ENCODE measurements at regions not wholly inside any gene's neighbourhood (a gene's known extent, or its start where the extent isn't known, plus 50 kb on each side); places are given as distances from the start of the nearest gene placed in this dataset.

DNA sequence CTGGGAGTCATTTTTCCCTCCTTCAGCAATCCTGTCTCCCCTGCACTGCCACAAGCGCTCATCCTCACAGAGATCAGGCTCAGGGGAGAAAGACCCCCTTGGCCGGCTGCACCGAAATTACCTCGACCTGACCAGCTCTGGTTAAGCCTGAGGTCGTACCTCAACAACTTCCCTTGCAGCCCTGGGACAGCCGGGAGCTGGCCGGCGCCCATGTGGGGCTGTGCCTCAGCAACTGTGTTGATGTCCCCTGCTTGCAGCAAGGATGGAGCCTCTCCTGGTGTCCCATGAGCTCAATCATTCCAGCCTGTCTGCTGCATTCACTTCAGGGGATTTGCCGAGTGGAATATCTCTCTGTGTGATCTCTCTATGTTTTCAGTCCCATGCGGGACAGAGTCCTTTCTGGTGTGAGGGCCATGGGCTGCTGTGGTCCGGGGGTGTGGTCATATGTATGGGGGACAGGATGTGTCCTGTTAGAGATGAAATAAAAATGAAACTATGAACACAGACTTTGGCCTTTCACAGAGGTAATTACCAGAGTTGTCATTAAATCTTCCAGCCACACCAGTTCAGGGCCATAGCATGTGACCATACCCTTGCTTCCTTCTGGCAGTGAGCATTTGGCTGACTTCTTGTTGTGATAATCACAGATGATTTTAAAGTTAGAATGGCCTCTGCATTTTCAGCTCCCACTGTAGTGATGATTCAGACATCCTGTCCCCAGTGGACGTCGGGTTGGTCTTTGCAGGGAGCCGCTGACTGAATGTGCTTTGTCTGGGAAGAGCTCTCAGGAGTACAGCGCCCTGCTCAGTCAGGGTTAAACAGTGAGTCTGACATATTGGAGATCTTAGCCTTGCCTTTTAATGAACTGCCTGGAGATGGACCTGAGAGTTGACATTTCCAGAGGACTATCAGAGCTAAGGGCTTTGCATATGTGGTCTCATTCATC is 405.9 kb downstream of the AACS start:
- Mint-ChIP-seq H3K4me3 (no peak overlapping the region), H3K4me1 (no peaks in the 10 kb centered on the region), H3K36me3 (no peaks in the 10 kb centered on the region), H3K9me3 (no peaks in the 10 kb centered on the region), H3K27me3 (peaks cover 3% of the 10 kb centered on the region), H3K27ac (no peak overlapping the region)

DNA sequence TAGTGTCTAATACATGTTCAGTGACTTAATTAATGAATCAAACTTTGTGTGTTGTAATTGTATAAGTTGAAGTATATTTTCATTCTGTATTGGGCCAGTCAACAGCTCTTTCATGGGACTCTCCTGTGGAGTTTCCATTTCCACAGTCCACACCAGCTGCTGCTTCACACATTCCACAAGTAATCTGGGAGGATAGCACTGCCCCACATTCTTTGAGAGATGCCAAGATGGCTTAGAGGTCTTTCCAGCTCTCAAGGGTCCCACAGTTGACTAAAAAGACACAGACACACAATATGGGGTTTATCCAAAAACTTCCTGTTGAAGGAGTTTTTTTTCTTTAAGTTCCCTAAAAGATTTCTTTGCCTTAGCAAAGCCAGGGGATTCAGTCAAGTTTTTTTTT is 408.3 kb downstream of the AACS start:
- no peaks in the 10 kb centered on the region for H3K9me3 Mint-ChIP-seq
- H3K4me1 Mint-ChIP-seq, result no peaks in the 10 kb centered on the region
- H3K27me3 Mint-ChIP-seq, result peaks cover 10% of the 10 kb centered on the region
- H3K4me3 Mint-ChIP-seq, result no peak overlapping the region
- H3K27ac Mint-ChIP-seq, result no peak overlapping the region
- no peaks in the 10 kb centered on the region for H3K36me3 Mint-ChIP-seq

DNA sequence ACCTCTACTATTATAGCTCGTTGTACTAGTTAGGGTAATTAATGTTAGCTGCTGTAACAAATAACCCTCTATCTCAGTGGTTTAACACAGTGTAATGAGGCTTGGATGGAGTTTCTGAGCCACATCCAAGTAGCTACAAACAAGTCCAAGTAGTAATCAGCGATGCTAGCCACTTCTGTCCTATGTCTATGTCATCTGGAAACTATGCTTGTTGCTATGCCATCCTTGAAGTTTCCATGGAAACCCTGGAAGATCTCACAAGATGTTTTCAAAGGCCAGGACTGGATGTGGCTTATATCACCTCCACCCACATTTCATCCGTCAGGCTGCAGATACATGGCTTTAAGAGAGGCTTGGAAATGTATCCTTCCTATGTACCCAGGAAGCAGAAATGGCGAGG is 422.1 kb downstream of the AACS start:
- H3K36me3 Mint-ChIP-seq, result no peaks in the 10 kb centered on the region
- no peak overlapping the region for H3K4me3 Mint-ChIP-seq
- no peaks in the 10 kb centered on the region for H3K4me1 Mint-ChIP-seq
- H3K27ac Mint-ChIP-seq, result no peak overlapping the region
- no peaks in the 10 kb centered on the region for H3K27me3 Mint-ChIP-seq
- peaks cover 4% of the 10 kb centered on the region for H3K9me3 Mint-ChIP-seq

DNA sequence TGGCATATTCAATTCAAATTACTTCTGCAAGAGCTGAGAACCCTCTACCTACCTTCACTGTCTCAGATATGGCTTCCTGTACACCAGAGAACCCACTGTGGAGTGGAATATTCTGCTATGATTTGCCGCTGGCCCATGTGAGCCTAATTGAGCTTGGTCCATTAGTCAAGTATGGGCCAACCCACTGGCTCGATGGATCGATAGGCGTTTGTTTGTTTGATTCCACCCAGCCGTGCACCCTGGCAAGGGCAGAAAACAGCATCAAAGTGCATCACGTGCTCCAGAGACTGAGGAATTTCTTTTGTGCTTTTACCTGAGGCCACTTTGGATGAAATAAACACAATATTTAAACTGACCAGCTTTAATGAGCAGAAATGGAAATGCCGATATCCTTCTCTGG is 426.3 kb downstream of the AACS start:
- peaks cover 10% of the 10 kb centered on the region for H3K9me3 Mint-ChIP-seq
- H3K36me3 Mint-ChIP-seq, result peaks cover 2% of the 10 kb centered on the region
- H3K4me3 Mint-ChIP-seq, result no peak overlapping the region
- H3K4me1 Mint-ChIP-seq, result no peaks in the 10 kb centered on the region
- no peak overlapping the region for H3K27ac Mint-ChIP-seq
- no peaks in the 10 kb centered on the region for H3K27me3 Mint-ChIP-seq

DNA sequence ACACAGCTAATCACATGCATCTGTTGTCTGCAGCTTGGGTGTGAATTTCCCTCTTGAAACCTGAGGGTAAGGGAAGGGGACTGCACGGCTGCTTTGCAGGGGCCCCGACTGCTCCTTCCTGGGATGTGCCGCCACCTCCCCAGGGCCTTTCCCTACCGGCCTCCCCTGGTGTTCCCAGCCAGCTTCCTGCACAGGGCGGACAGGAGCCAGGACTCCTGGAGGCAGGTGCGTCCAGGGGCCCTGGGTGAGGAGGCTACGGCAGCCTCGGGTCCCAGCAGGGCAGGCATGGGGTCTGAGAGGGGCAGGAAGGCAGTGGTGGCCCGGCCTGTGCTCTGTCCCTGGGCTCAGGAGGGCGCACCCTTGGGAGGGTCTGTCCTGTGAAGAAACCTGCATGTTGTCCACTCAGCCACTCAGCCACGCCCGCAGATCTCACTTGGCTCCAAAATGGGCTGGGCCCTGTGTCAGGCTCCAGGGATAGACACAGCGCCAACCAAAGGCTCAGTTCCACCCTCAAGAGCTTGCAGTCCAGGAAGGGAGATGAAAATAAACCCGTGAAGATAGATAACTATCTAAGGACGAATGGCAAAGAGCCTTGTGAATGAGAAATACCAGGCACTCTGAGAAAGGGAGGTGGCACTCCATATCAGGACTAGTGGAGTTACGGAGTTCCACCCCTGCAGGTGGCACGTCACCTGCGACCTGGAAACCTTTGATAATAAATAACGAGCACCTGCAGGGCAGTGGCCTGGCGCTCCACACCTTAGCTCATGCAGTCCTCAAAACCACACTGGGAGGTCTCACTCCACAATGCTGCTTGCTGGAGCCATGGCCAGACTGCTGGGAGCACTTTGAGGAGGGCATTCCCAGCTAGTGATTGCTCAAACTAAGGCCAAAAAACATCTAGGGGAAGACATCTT is 427.4 kb downstream of the AACS start:
- Mint-ChIP-seq H3K4me3 (no peak overlapping the region), H3K9me3 (peaks cover 10% of the 10 kb centered on the region), H3K27ac (no peak overlapping the region), H3K27me3 (no peaks in the 10 kb centered on the region), H3K4me1 (no peaks in the 10 kb centered on the region), H3K36me3 (peaks cover 2% of the 10 kb centered on the region)

DNA sequence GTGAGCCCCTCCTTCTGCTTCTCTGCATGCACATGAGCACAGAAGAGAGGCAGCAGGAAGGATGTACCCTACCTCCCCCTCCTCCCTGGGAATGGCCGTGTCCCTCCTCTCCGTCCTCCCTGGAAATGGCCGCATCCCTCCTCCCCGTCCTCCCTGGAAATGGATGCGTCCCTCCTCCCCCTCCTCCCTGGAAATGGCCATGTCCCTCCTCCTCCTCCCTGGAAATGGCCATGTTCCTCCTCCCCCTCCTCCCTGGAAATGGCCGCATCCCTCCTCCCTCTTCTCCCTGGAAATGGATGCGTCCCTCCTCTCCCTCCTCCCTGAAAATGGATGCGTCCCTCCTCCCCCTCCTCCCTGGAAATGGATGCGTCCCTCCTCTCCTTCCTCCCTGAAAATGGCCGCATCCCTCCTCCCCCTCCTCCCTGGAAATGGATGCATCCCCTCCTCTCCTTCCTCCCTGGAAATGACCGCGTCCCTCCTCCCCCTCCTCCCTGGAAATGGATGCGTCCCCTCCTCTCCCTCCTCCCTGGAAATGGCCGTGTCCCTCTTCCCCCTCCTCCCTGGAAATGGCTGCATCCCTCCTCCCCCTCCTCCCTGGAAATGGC is 428.6 kb downstream of the AACS start:
- no peaks in the 10 kb centered on the region for H3K27me3 Mint-ChIP-seq
- H3K27ac Mint-ChIP-seq, result no peak overlapping the region
- H3K36me3 Mint-ChIP-seq, result peaks cover 2% of the 10 kb centered on the region
- no peak overlapping the region for H3K4me3 Mint-ChIP-seq
- H3K4me1 Mint-ChIP-seq, result no peaks in the 10 kb centered on the region
- peaks cover 5% of the 10 kb centered on the region for H3K9me3 Mint-ChIP-seq

DNA sequence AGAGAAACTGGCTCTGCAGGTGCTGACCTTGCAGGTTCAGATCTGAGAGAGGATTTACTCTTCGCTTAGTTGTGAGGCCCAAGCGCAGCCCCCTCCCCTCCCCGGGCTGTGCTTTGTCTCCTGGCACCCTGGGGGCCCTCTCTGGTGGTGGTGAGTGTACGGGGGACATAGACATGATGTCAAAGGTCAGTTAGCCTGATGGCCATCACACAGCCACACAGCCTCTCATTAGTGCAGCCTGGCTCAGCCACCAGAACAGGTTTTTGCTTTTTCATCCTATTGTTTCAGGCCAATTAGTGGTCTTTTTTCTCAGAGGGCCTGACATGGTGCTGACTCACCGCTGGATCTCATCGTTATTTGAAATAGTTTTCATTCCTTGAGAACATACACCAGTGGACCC is 437.9 kb downstream of the AACS start:
- no peaks in the 10 kb centered on the region for H3K27me3 Mint-ChIP-seq
- no peaks in the 10 kb centered on the region for H3K36me3 Mint-ChIP-seq
- no peak overlapping the region for H3K27ac Mint-ChIP-seq
- no peaks in the 10 kb centered on the region for H3K4me1 Mint-ChIP-seq
- no peaks in the 10 kb centered on the region for H3K9me3 Mint-ChIP-seq
- H3K4me3 Mint-ChIP-seq, result no peak overlapping the region

DNA sequence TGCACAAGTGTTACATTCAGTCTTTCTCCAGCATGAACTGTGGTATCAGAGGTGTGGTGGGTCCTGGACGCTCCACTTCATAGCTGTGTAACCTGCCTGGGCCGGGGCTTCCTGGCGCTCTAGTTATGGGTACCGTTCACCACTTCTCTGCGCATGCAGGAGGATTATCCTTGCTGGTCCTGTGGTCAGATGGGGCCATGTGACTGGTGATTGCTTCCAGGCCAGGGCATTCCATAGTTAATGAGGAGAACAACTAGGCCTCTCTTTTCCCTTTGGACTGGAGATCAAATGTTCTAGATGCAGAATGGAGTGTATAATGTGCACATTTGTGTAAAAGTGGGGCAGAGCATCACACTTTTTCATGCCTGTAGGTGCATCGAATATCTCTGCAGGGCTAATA is 444.0 kb downstream of the AACS start:
- H3K27me3 Mint-ChIP-seq, result no peaks in the 10 kb centered on the region
- H3K4me3 Mint-ChIP-seq, result no peak overlapping the region
- H3K9me3 Mint-ChIP-seq, result no peaks in the 10 kb centered on the region
- H3K4me1 Mint-ChIP-seq, result no peaks in the 10 kb centered on the region
- H3K27ac Mint-ChIP-seq, result no peak overlapping the region
- H3K36me3 Mint-ChIP-seq, result no peaks in the 10 kb centered on the region

DNA sequence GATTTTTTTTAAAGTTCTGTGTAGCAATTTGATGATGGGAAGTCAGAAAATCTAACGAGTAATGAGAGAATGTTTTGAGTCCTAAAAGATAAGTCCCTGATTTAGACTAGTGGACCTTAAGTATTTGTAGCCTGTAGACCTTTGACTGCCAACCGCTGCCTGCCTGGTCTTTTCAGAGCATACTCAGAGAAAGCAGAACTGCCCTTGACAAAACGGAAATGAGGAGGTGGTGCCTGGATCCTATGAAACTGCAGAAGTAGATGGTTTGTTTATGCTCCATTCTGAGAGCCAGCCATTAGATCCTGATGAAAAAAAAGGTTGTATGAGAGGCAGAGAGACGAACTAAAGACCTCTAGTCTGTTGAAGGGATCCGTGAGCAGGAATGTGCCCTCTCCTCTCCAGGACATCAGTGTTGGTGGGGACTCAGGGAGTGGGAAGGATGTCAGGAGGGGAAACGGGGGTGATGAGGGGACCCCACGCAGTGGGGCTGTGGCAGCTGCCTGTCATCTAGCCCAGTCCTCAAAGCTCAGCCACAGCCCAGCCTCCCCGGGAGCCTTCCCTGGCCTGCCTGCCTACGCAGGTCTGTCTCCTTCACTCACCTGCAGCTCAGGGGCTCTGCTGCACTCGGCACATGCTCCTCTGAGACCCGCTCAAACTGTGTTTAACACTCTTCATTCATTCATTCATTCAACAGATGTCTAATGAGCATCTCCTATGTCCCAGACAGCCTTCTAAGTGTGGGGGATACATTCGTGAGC is 447.5 kb downstream of the AACS start:
- no peak overlapping the region for H3K4me3 Mint-ChIP-seq
- no peaks in the 10 kb centered on the region for H3K36me3 Mint-ChIP-seq
- no peaks in the 10 kb centered on the region for H3K4me1 Mint-ChIP-seq
- no peaks in the 10 kb centered on the region for H3K9me3 Mint-ChIP-seq
- no peaks in the 10 kb centered on the region for H3K27me3 Mint-ChIP-seq
- no peak overlapping the region for H3K27ac Mint-ChIP-seq

DNA sequence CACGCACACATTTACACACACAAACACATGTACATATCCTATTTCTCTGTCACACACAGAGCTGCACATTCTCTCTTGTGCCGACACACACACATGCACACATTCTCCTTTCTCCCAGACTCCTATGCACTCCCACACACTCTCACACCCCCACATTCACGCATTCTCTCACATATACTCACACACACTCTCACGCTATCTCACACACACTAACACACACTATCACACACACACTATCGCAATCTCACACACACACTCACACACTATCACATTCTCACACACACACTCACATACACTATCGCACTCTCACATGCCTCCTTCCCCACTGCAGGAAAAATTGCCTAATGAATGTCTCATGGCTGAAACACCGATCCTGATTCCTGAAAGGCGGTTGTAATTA is 450.7 kb downstream of the AACS start:
- no peak overlapping the region for H3K4me3 Mint-ChIP-seq
- no peaks in the 10 kb centered on the region for H3K4me1 Mint-ChIP-seq
- H3K36me3 Mint-ChIP-seq, result no peaks in the 10 kb centered on the region
- no peaks in the 10 kb centered on the region for H3K9me3 Mint-ChIP-seq
- H3K27me3 Mint-ChIP-seq, result no peaks in the 10 kb centered on the region
- no peak overlapping the region for H3K27ac Mint-ChIP-seq

DNA sequence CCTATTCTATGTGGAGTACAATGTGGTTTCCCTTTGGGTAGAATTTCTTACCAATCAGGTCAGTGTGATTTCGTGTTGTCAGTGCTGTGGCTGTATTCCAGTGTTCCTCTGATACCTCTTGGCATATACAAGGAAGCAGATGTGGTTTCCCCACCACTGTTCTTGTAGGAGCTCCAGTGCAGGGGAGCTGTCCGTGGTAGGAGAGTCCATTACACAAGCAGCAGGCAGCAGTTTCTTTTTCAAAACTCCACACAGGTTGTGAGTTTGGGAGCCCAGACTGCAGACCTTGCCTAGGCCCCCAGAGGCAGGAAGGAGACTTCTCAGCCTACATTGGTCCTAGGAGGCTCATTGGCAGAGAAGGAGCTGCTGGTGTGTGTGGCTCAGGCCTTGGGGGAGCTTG is 452.8 kb downstream of the AACS start:
- peaks cover 5% of the 10 kb centered on the region for H3K9me3 Mint-ChIP-seq

DNA sequence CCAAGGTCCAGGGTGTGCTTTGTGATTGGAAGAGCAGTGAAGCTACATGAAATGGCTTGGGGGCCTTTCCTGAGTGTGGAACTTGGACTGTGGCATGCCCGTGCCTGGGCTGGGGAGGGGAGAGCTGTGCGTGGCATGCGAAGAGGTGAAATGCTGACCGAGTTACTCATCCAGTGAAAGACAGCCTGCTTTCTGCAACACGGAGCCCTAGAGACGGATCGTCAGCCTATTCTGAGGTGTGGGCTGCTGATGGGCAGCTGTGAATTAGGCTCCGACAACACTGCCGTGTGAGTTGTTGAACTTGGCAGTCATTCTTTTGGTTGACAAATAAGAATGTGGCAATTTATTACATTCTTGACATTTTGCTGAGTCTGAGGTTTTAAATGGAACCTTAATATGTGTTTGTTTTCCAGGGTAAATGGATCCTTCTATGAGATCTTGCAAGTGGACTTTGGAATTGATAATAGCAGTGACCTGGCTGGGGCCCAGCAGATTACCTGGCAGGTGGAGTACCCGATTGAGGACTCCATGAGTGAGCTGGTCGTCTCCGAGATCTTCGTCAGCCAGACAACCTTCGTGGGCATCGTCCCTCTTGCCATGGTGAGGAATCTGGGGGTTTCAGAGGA is 453.9 kb downstream of the AACS start:
- H3K27me3 Mint-ChIP-seq, result no peaks in the 10 kb centered on the region
- no peak overlapping the region for H3K4me3 Mint-ChIP-seq
- no peaks in the 10 kb centered on the region for H3K36me3 Mint-ChIP-seq
- no peak overlapping the region for H3K27ac Mint-ChIP-seq
- peaks cover 5% of the 10 kb centered on the region for H3K9me3 Mint-ChIP-seq
- H3K4me1 Mint-ChIP-seq, result no peaks in the 10 kb centered on the region

More for the DNA sequence above, 452.8 kb downstream of the AACS start:
- H3K4me3 Mint-ChIP-seq, result no peak overlapping the region
- no peaks in the 10 kb centered on the region for H3K36me3 Mint-ChIP-seq
- no peaks in the 10 kb centered on the region for H3K27me3 Mint-ChIP-seq
- H3K27ac Mint-ChIP-seq, result no peak overlapping the region
- H3K4me1 Mint-ChIP-seq, result no peaks in the 10 kb centered on the region

DNA sequence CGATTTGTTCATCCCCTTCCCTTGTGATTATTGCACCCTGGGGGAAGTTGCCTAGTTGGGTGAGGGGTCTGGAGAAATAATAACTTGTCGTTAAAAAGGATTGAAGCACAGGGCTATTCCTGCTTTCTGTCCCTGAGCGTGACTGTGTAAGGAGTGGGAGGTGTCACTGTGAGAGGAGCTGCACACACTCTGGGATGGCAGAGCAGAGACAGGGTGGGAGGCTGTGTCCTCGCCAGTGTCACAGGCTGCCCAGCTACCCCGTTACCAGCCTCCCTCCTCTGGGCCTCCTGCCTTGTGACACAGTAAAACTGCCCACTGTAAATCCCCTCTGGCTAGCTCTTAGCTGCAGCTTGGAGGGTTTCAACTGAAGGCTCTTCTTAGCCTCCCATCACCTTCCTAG is 460.6 kb downstream of the AACS start:
- Mint-ChIP-seq H3K4me1 (no peaks in the 10 kb centered on the region), H3K4me3 (no peak overlapping the region), H3K27ac (no peak overlapping the region), H3K27me3 (peaks cover 4% of the 10 kb centered on the region), H3K36me3 (no peaks in the 10 kb centered on the region), H3K9me3 (peaks cover 5% of the 10 kb centered on the region)

DNA sequence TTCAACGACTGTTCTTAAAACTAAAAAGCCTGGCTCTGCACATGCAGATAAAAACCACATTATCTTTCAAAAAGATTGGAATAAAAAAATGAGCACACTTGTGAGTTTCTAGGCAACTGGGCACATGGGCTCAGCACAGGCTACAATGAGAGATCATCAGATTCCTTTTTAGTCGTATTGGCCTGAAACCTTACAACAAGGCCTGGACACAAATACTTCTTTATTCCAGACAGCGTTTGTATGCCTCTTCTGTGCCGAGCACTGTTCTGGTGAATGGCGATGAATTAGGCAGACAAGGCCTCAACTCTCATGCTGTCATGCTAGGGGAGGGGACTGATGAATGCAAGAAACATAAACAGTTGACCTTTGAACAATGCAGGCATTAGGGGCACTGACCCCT is 463.0 kb downstream of the AACS start:
- no peaks in the 10 kb centered on the region for H3K36me3 Mint-ChIP-seq
- no peak overlapping the region for H3K27ac Mint-ChIP-seq
- H3K27me3 Mint-ChIP-seq, result peaks cover 7% of the 10 kb centered on the region
- no peaks in the 10 kb centered on the region for H3K9me3 Mint-ChIP-seq
- H3K4me1 Mint-ChIP-seq, result no peaks in the 10 kb centered on the region
- no peak overlapping the region for H3K4me3 Mint-ChIP-seq

DNA sequence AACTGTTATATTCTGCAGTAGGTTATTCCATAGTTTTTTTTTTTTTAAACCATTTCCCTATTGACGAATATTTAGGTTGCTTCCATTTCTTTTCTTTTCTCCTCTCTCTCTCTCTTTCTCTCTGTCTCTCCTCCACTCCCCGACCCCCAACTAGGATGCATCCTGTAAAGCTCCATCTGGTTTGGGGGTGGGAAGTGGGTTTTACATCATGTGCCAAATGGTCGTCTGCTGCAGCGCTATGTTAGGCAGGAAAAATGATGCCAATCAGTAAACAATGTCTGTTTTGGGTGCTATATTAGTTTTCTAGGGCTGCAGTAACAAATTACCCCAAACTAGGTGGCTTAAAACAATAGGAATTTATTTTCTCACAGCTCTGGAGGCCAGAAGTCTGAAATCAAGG is 465.0 kb downstream of the AACS start:
- Mint-ChIP-seq H3K4me1 (no peaks in the 10 kb centered on the region), H3K27me3 (peaks cover 9% of the 10 kb centered on the region), H3K4me3 (no peak overlapping the region), H3K36me3 (no peaks in the 10 kb centered on the region), H3K27ac (no peak overlapping the region), H3K9me3 (no peaks in the 10 kb centered on the region)
